ENCODE measurements at regions not wholly inside any gene's neighbourhood (a gene's known extent, or its start where the extent isn't known, plus 50 kb on each side); places are given as distances from the start of the nearest gene placed in this dataset.
"Not testable (repeated sequence)": the region's sequence is repeated elsewhere in the genome, so short reads cannot be mapped to it uniquely, and the experiment has no call there.

GRCh38 chr6:1215023-1215422 lies 96.9 kb upstream of the FOXQ1 start (continued):
- TF ChIP-seq SMC3 (IDR thresholded peaks at IDR 0.05; ENCODE audit: low read depth, low read length) = no peak
- TF ChIP-seq TCF12 (IDR thresholded peaks at IDR 0.05) = no peak
- TF ChIP-seq GATA2 (CRISPR knock-in tag; IDR thresholded peaks at IDR 0.05) = no peak

DNA sequence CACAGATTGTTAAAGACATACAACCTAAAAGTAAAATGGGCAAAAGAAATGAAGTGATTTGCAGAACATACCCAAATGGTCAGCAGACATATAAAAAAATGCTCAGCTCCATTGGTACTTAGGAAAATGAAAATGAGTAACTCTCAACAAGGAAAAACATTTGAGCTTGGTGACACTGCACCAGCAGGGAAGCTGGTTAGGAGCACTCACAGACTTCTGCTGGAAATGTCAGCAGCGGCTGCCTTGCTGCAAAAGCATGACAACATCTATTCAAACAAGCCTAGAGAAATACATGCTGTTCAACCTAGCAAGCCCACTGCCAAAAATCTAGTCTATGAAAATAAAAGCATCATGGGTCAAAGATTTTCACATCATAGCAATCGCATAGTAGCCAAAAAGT lies 99.0 kb upstream of the FOXQ1 start:
- TF ChIP-seq SMC3 (IDR thresholded peaks at IDR 0.05; ENCODE audit: low read depth, low read length) (no peak), JUND (IDR thresholded peaks at IDR 0.05) (no peak), TCF12 (IDR thresholded peaks at IDR 0.05) (no peak), YY1 (IDR thresholded peaks at IDR 0.05; ENCODE audit: low read depth) (no peak), MXI1 (IDR thresholded peaks at IDR 0.05; ENCODE audit: low read depth, low read length) (no peak), NRF1 (IDR thresholded peaks at IDR 0.05; ENCODE audit: low read depth, low read length) (no peak), RXRA (IDR thresholded peaks at IDR 0.05; ENCODE audit: borderline replicate concordance, low read depth) (no peak), POLR2AphosphoS5 (IDR thresholded peaks at IDR 0.05; ENCODE audit: low read depth, low read length) (no peak), RCOR1 (IDR thresholded peaks at IDR 0.05; ENCODE audit: low read length) (no peak)
- ChIA-PET POLR2A (no interaction called here), CTCF (no interaction called here)
- H3K27me3 ChIP-seq (ENCODE audit: insufficient read depth) = peaks cover 6% of the 10 kb centered on the region; the same call in 1 of the 2 replicates
- H3K9me2 ChIP-seq = no peaks in the 10 kb centered on the region
- DNase-seq = no peak
- H3K9ac ChIP-seq = no peak overlapping the region
- no peaks in the 10 kb centered on the region for H3K36me3 ChIP-seq (replicated peaks in 1 of 2; ENCODE audit: control insufficient read depth in 1 of 2, insufficient read depth in 2 of 2, low read length in 1 of 2)
- H3F3A ChIP-seq (replicated peaks; ENCODE audit: insufficient read depth) = no peaks in the 10 kb centered on the region
- no peak overlapping the region for H3K4me3 ChIP-seq (ENCODE audit: low read depth in 2 of 2, low read length in 1 of 2)
- no peak overlapping the region for H3K27ac ChIP-seq (ENCODE audit: low read depth in 2 of 2, low read length in 1 of 2)
- no peaks in the 10 kb centered on the region for H4K20me1 ChIP-seq (ENCODE audit: insufficient read depth)
- WGBS (ENCODE audit: low lambda C conversion rate) = 12% methylated on average over 2 of the region's 2 CpGs
- no peaks in the 10 kb centered on the region for H3K4me1 ChIP-seq (ENCODE audit: control insufficient read depth in 1 of 2, insufficient read depth in 2 of 2, low read depth in 1 of 2, low read length in 1 of 2)
- no peak overlapping the region for H2AFZ ChIP-seq (ENCODE audit: low read depth)
- H3K4me2 ChIP-seq = no peak overlapping the region
- H3K79me2 ChIP-seq (ENCODE audit: insufficient read depth) = no peaks in the 10 kb centered on the region
- H3K9me3 ChIP-seq = no peaks in the 10 kb centered on the region

- POLR2A ChIA-PET; H2AFZ ChIP-seq (ENCODE audit: low read depth); CTCF ChIA-PET; H4K20me1 ChIP-seq (ENCODE audit: insufficient read depth); H3K9me2 ChIP-seq; H3K4me2 ChIP-seq; H3F3A ChIP-seq (replicated peaks; ENCODE audit: insufficient read depth); H3K9me3 ChIP-seq; H3K36me3 ChIP-seq (replicated peaks in 1 of 2; ENCODE audit: control insufficient read depth in 1 of 2, insufficient read depth in 2 of 2, low read length in 1 of 2); H3K79me2 ChIP-seq (ENCODE audit: insufficient read depth); H3K4me1 ChIP-seq (ENCODE audit: control insufficient read depth in 1 of 2, insufficient read depth in 2 of 2, low read depth in 1 of 2, low read length in 1 of 2); H3K9ac ChIP-seq; DNase-seq; H3K4me3 ChIP-seq (ENCODE audit: low read depth in 2 of 2, low read length in 1 of 2); H3K27ac ChIP-seq (ENCODE audit: low read depth in 2 of 2, low read length in 1 of 2); H3K27me3 ChIP-seq (ENCODE audit: insufficient read depth): not testable (repeated sequence)
Observed at GRCh38 chr6:1212138-1212537, 99.8 kb upstream of the FOXQ1 start.

GRCh38 chr6:1210631-1211030 lies 101.3 kb upstream of the FOXQ1 start:
- POLR2A ChIA-PET; H3K9me3 ChIP-seq; H3K4me2 ChIP-seq; H3K4me3 ChIP-seq (ENCODE audit: low read depth in 2 of 2, low read length in 1 of 2); H4K20me1 ChIP-seq (ENCODE audit: insufficient read depth); DNase-seq; H3K4me1 ChIP-seq (ENCODE audit: control insufficient read depth in 1 of 2, insufficient read depth in 2 of 2, low read depth in 1 of 2, low read length in 1 of 2); H3F3A ChIP-seq (replicated peaks; ENCODE audit: insufficient read depth); H3K27me3 ChIP-seq (ENCODE audit: insufficient read depth); H3K79me2 ChIP-seq (ENCODE audit: insufficient read depth); H3K36me3 ChIP-seq (replicated peaks in 1 of 2; ENCODE audit: control insufficient read depth in 1 of 2, insufficient read depth in 2 of 2, low read length in 1 of 2); H3K9ac ChIP-seq; H3K27ac ChIP-seq (ENCODE audit: low read depth in 2 of 2, low read length in 1 of 2); H3K9me2 ChIP-seq; H2AFZ ChIP-seq (ENCODE audit: low read depth): not testable (repeated sequence)
- CTCF ChIA-PET = interaction anchor here (1.2 kb wide), 1 partner anchor 13 kb away, joined by 4 read pairs; no protein-coding TSS in a partner anchor
- 2% methylated on average over 1 of the region's 1 CpG for WGBS (ENCODE audit: low lambda C conversion rate)

Measured in SK-N-SH (cell line).